Activated gamma-delta T cell treated with Interleukin-2 at 50 U/mL for 16 hours (primary cell): ENCODE measurements at regions not wholly inside any gene's neighbourhood (a gene's known extent, or its start where the extent isn't known, plus 50 kb on each side); places are given as distances from the start of the nearest gene placed in this dataset.

Experiments used
- DNase-seq: peaks from one replicate; pipeline ENCODE4 v3.0.0-alpha.2; 2020

- no peak for DNase-seq
Measured at GRCh38 chr1:30325085-30325935, 398.1 kb downstream of the MATN1 start.

DNA sequence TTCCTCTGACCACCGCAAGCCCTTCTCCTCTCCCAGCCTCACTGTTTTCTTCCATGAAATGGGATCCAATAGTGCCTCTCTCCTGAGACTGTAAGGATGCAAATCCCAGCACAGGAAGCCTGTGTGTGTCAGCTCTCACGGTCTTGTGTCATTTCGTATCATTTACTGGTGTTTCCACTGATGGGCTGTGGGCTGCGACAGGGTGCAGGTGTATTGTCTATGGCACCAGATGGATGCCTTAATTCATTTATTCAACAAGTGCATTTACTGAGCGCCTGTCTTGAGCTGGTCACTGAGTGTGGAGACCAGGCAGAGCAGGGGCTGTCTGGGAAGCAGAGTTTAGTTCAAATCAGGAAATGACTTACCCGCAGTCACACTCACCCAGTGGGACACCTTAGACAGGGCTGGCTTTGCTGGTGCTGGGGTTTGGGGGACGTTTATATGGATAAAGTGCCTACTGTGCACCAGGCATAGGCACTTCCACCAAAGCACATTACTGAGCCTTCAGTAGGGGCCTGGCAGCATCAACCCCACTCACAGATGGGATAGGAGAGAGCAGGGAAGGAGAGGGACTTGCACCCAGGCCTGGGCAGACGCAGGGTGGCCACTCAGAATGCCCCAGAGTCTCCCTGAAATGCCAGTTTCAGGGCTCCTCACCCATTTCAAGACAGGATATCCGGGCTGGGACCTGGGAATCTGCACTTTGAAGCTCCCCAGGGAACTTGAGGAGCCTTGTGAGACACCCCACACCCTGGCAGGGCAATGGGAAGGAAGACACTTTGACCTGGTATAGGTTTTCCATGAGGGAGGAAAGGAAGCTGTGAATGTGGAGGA lies 398.9 kb downstream of the MATN1 start:
- DNase-seq, result no peak

DNA sequence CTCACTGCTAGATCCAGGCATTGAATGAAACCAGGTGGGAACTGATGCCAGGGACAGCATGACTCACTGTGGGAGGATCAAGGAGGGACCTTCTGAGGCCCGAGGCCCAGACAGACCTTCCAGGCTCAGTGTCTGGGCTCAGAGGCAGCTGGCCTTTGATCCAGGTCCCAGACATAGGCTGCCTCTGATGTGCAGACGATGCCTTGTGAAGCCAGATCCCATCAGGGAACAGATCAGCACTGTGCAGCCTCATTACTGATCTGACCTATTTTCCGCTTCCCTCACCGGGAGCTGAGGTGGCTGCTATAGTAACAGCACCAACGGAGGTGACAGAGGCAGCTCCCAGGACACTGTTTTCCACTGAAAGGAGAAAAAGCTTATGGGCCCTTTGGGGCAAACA lies 399.5 kb downstream of the MATN1 start:
- DNase-seq, result no peak

DNA sequence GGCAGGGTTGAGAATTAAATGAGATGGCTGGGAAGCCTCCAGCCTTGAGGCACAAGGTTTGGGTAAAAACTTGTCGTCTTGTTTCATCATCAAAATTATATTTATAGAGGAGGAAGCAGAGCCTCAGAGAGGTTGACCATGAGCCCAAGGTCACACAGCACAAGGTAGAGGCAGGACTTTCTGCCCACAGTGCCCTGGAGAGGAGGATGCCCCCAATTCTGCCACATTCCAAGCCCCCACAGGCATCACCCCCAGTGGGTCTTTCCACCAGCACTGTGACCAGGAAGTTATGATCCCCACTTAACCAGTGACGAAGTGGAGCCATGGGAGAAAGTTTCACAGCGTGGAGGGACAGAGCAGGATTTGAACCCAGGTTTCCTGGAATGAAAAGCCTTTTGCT lies 400.0 kb downstream of the MATN1 start:
- no peak for DNase-seq

- DNase-seq, result no peak
Measured at GRCh38 chr1:30322859-30323257, 400.5 kb downstream of the MATN1 start.

- no peak for DNase-seq
Measured at GRCh38 chr1:30321996-30322858, 401.2 kb downstream of the MATN1 start.

DNA sequence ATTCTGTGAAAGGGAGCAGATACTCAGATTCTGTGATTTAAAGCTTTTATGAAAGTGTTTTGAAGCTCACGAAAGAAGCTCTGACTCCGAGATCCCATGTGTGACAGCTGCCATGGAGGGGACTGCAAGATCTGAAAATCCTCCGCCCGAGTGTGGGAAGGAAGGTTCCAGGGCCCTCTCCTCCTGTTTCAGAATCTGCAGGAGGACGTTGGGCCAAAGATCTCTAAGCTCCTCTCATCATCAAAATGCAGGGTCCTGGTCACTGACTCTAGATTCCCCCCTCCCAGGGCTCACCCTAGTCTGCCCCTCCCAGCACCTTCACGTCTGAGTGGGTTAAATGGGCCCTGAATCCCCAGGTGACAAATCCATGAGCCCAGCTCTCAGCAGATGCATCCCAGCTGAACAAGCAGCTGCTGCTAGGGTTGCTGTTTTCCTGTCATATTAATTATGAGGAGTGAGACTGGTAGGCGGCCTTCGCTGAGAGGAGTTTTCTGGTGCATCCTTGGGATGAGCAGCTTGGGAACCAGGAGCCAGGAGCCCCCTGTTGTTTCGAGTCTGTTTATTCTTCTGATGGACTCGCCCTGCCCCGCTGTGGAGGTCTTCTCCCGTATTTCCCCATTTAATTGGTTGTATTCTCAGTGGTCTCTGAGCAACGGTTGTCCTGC lies 402.0 kb downstream of the MATN1 start:
- DNase-seq, result no peak

DNA sequence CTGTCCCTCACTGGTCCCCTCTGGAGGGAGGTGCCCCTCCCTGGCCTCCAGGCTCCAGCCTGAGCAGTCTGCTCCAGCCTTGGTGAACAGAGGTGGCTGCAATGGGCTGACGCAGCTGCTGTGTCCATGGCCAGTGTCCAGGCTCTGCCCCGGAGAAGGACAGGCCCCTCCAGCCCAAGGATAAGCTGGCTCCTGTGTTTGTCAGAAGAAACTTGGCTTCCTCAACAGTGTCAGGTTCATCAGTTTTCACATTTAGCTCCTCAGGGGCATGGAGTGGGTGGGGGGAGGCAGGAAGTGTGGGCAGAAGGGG lies 402.8 kb downstream of the MATN1 start:
- DNase-seq, result no peak

DNA sequence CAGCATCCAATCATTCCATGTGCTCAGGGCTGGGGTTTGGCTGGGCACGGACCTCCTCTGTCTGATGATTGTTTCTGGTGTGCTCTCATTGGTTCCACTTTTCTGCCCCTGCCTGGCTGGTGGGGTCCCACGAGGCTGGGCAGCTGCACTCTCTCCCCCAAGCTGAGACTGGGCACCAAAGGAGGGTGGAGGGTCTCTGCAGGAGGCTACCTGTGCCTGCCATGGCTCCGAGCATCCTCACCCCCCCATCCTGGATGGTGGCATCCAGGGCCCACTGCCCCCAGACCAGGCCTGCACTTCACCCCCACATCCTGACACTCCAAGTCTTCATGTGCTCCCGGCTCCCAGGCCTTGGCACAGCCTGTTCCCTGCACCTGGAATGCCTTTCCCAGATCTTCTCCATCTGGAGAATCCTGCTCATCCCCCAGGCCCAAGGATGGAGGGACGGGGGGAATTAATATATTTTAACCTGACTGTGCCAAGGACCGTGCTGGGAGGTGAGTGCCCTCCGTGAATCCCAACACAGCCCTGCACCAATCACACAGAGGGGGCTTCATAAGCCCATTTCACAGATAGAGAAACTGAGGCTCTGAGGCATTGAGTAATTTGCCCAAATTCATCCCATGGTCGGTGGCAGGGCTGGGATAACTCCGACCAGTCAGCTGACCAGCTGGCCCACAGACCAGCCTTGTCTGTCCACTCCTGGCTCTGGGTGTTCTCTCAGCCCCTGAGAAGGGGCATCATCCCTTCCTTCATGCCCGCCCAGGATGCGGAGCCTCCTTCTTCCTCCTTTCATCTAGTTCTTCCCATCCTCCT lies 403.4 kb downstream of the MATN1 start:
- DNase-seq, result no peak

GRCh38 chr1:30318864-30319718 lies 404.3 kb downstream of the MATN1 start:
- DNase-seq, result no peak

DNA sequence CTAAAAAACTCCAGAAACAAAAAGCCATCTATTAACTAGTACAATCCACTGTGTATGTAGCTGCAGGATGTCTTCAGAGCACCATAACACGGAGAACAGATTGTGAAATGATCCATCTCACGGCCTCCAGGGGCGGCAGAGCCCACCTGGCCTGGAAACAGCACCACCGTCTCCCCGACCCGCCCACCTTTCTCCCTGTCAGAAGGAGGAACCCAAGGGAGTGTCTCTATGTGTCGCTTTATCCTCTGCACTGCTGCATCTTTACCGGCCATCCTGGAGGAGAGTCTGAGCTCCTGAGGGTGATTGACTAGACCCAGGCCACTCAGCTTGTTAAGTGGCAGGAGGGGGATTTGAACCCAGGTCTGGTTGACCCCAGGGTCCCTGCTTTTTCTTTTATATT lies 405.0 kb downstream of the MATN1 start:
- DNase-seq, result no peak

- DNase-seq, result no peak
Measured at GRCh38 chr1:30317921-30318320, 405.5 kb downstream of the MATN1 start.

- no peak for DNase-seq
Measured at GRCh38 chr1:30316056-30316455, 407.3 kb downstream of the MATN1 start.

- no peak for DNase-seq
Measured at GRCh38 chr1:30315185-30315960, 408.0 kb downstream of the MATN1 start.

- no peak for DNase-seq
Measured at GRCh38 chr1:30314591-30314990, 408.8 kb downstream of the MATN1 start.

- DNase-seq, result no peak
Measured at GRCh38 chr1:30313584-30313983, 409.8 kb downstream of the MATN1 start.

- no peak for DNase-seq
Measured at GRCh38 chr1:30313176-30313575, 410.2 kb downstream of the MATN1 start.

- DNase-seq, result no peak
Measured at GRCh38 chr1:30312226-30312625, 411.2 kb downstream of the MATN1 start.

DNA sequence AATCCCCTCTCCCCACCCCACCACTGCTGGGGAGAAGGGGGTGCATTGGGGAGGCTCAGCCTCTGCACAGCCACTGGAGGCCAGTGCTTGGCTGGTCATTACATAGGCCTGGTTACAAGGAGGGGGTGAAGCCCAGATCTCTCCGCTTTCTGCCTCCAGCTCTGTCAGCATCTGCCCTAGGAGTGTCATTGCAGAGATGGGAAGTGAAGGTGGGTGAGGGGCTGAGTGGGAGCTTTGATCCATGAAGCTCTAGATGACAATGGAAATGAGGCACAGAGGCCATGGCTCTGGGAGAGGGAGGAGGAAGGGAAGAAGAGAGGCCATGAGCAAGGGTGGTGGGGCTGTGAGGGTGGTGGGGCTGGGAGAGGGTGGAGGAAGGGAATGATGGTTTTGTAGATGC lies 411.6 kb downstream of the MATN1 start:
- no peak for DNase-seq
